OCI-LY7 (cell line): ENCODE measurements at regions not wholly inside any gene's neighbourhood (a gene's known extent, or its start where the extent isn't known, plus 50 kb on each side); places are given as distances from the start of the nearest gene placed in this dataset.

Experiments used
- BruUV-seq: library from RNA; stranded (reverse); fragments of 400-500 nt; replicated peaks from 2 replicates; lab custom pipeline; 2021; lab: Mats Ljungman, UMichigan
- CTCF ChIA-PET: fragments of 300-600 bp; sonication (Branson Sonifier 250); formaldehyde crosslinking; loops from one replicate; lab custom pipeline; 2022; ENCODE audit warnings: antibody characterized with exemption; ENCODE audit not compliant: unreplicated experiment; lab: Charles Lee
- POLR2A ChIA-PET: fragments of 300-600 bp; sonication (Branson Sonifier 250); formaldehyde crosslinking; loops from one replicate; lab custom pipeline; 2022; ENCODE audit warnings: antibody characterized with exemption; lab: Charles Lee
- DNase-seq: peaks from one replicate; pipeline ENCODE4 v3.0.0-alpha.2; 2015; ENCODE audit warnings: low spot score
- H2AFZ ChIP-seq: fragments of 200-600 bp; sonication (generic), shearing (Covaris generic); 2 replicates; pipeline ENCODE4 v1.6.1; 2014; ENCODE audit warnings: mild to moderate bottlenecking, antibody characterized with exemption, low read length, moderate library complexity
- H3K27ac ChIP-seq: fragments of 200-600 bp; sonication (generic); 2 replicates; pipeline ENCODE4 v1.5.1; 2014; ENCODE audit warnings: mixed run types, low read depth, mild to moderate bottlenecking, moderate library complexity, low read length, inconsistent platforms; ENCODE audit not compliant: poor library complexity, severe bottlenecking
- H3K36me3 ChIP-seq: fragments of 200-600 bp; sonication (generic); 2 replicates; pipeline ENCODE4 v1.6.1; 2014; ENCODE audit warnings: mild to moderate bottlenecking, antibody characterized with exemption, low read length, moderate library complexity, mixed read lengths; ENCODE audit not compliant: insufficient read depth
- H3K4me1 ChIP-seq: fragments of 200-600 bp; sonication (generic); 2 replicates; pipeline ENCODE4 v1.5.1; 2014; ENCODE audit warnings: mild to moderate bottlenecking, low read length; ENCODE audit not compliant: insufficient read depth, poor library complexity, severe bottlenecking
- H3K4me2 ChIP-seq: fragments of 200-600 bp; sonication (generic); 2 replicates; pipeline ENCODE4 v1.6.1; 2014; ENCODE audit warnings: mild to moderate bottlenecking, low read length
- H3K4me3 ChIP-seq: fragments of 200-600 bp; sonication (generic); 2 replicates; pipeline ENCODE4 v1.5.1; 2014; ENCODE audit warnings: mild to moderate bottlenecking, low read depth, low read length; ENCODE audit not compliant: poor library complexity, severe bottlenecking
- H3K79me2 ChIP-seq: fragments of 200-600 bp; sonication (generic); 2 replicates; pipeline ENCODE4 v1.6.1; 2016; ENCODE audit warnings: low read depth, mild to moderate bottlenecking, low read length, moderate library complexity, mixed read lengths; ENCODE audit not compliant: insufficient read depth
- H3K9me2 ChIP-seq: fragments of 200-600 bp; sonication (generic); 2 replicates; pipeline ENCODE4 v1.6.1; 2016; ENCODE audit warnings: mild to moderate bottlenecking, low read length, mixed read lengths; ENCODE audit not compliant: insufficient read depth
- H3K9me3 ChIP-seq: fragments of 200-600 bp; sonication (generic); 2 replicates; pipeline ENCODE4 v1.6.1; 2014; ENCODE audit warnings: mild to moderate bottlenecking, mixed run types, low read length, mixed read lengths
- H4K20me1 ChIP-seq: fragments of 200-600 bp; sonication (generic); 2 replicates; pipeline ENCODE4 v1.6.1; 2014; ENCODE audit warnings: mild to moderate bottlenecking, antibody characterized with exemption, low read length, moderate library complexity, mixed read lengths; ENCODE audit not compliant: insufficient read depth
- CTCF ChIP-seq: fragments of 200-600 bp; sonication (generic); conservative IDR thresholded peaks from 2 replicates; pipeline ENCODE4 v1.5.1; 2014; ENCODE audit warnings: mild to moderate bottlenecking, antibody characterized with exemption, low read length, moderate library complexity, mixed read lengths
- EZH2phosphoT487 ChIP-seq: fragments of 200-600 bp; sonication (generic); IDR thresholded peaks from 2 replicates; pipeline ENCODE4 v1.6.1; 2018; ENCODE audit warnings: low read depth, borderline replicate concordance, mild to moderate bottlenecking, mixed run types, antibody characterized with exemption, low read length, moderate library complexity, mixed read lengths
- intact Hi-C: fragments of 100-400 bp; cut with micrococcal nuclease; formaldehyde crosslinking; loops from one replicate; pipeline ENCODE4 v1.10.0; 2022; ENCODE audit not compliant: unreplicated experiment

GRCh38 chr2:144586476-144586875 lies 66.6 kb upstream of the ZEB2 start:
- no peaks in the 10 kb centered on the region; the same call in 1 of the 2 replicates for H3K9me2 ChIP-seq
- POLR2A ChIA-PET, result interaction anchor here (0.7 to 2.6 kb wide), 9 partner anchors 9 to 95 kb away, joined by 3 to 24 read pairs (median 4); no protein-coding TSS in a partner anchor
- peak overlapping the region; percentile 31 for H3K4me2 ChIP-seq
- no peaks in the 10 kb centered on the region for H3K36me3 ChIP-seq
- CTCF ChIA-PET, result no interaction called here
- no peaks in the 10 kb centered on the region for H3K9me3 ChIP-seq
- TF ChIP-seq CTCF (no peak), EZH2phosphoT487 (no peak)
- H3K27ac ChIP-seq, result no peak overlapping the region
- H2AFZ ChIP-seq, result peak overlapping the region; percentile 34; the same call in 1 of the 2 replicates
- no peaks in the 10 kb centered on the region for H4K20me1 ChIP-seq
- no peak overlapping the region for H3K4me3 ChIP-seq
- H3K79me2 ChIP-seq, result no peaks in the 10 kb centered on the region
- no TSS peak for BruUV-seq
- intact Hi-C loops, result loop anchor here (10.0 kb wide), 2 partner anchors 252 to 342 kb away; a partner anchor contains a TSS
- DNase-seq, result peak; percentile 29
- peaks cover 27% of the 10 kb centered on the region for H3K4me1 ChIP-seq

DNA sequence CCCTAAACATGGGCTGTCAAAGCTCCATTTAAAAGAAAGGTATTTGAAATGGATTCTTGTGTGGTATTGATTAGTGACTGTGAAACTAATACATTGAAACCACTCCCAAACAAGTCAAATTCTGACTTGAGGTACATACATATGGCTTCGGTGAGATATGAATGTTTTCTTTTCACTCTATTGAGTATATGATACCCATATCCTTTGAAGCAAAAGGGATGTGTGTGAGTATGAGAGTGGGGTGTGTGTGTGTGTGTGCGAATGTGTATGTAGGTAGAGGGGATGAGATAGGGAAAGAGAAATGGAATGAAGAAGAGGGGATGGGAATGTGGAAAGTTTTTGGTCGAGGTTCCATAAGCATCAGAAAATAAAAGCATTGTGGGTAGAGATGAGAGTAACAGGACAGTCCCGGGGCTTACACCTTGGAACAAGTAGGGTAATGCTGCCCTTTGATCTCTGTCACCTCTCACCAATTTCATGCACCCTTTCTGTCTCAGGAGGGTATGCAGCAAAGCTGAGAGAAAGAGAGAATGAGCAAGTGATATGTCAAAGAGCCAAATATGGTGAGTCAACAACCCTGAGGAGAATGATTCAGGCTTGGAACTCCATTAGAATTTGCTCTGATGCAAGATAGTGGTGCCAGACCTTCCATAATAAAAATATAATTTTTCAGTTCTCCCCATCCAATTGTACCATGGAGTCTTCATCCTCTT lies 64.0 kb upstream of the ZEB2 start:
- H3K36me3 ChIP-seq, result no peaks in the 10 kb centered on the region
- no TSS peak for BruUV-seq

More for the DNA sequence above, 64.0 kb upstream of the ZEB2 start:
- Histone ChIP-seq H4K20me1 (no peaks in the 10 kb centered on the region), H3K9me2 (no peaks in the 10 kb centered on the region; the same call in 1 of the 2 replicates), H2AFZ (peak overlapping the region; percentile 52; the same call in 1 of the 2 replicates), H3K4me1 (peaks cover 42% of the 10 kb centered on the region), H3K4me2 (peak overlapping the region; percentile 12; the same call in 1 of the 2 replicates), H3K79me2 (no peaks in the 10 kb centered on the region), H3K4me3 (no peak overlapping the region), H3K27ac (no peak overlapping the region), H3K9me3 (no peaks in the 10 kb centered on the region; the same call in 1 of the 2 replicates)
- DNase-seq, result no peak
- TF ChIP-seq EZH2phosphoT487, result no peak
- TF ChIP-seq CTCF, result no peak
- POLR2A ChIA-PET, result interaction anchor here (0.6 to 2.7 kb wide), 11 partner anchors 11 to 761 kb away, joined by 3 to 13 read pairs (median 5); no protein-coding TSS in a partner anchor
- intact Hi-C loops, result loop anchor here (10.0 kb wide), 2 partner anchors 249 to 339 kb away; a partner anchor contains a TSS
- CTCF ChIA-PET, result interaction anchor here (0.9 kb wide), 1 partner anchor 12 kb away, joined by 4 read pairs; no protein-coding TSS in a partner anchor
